ENCODE measurements at regions not wholly inside any gene's neighbourhood (a gene's known extent, or its start where the extent isn't known, plus 50 kb on each side); places are given as distances from the start of the nearest gene placed in this dataset.

DNA sequence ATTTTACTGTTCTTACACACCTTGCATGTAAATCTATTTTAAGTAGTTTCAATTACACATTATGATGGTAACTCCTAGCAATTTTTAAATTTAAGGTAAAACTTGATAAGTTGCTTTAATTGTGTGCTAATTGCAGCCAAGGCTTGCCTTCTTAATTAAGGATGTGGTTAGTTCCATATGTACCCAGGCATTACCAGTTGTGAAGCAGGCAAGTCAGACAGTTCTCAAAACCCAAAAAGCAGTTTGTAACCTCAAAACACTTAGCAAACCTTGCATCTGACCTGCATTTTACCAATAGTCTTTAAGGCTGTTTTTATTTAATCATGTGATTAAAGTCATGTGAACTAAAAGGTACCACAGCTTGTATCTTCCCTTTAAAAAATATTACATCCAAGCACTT, 1159.4 kb downstream of the DSC3 start:
- ChIA-PET POLR2A (no interaction called here), CTCF (no interaction called here)
- no peaks in the 10 kb centered on the region for H3K9me3 ChIP-seq (ENCODE audit: control insufficient read depth, insufficient read depth, low read depth, low read length)
- no peaks in the 10 kb centered on the region for H3K36me3 ChIP-seq (ENCODE audit: control insufficient read depth, insufficient read depth, low read length)
- no peaks in the 10 kb centered on the region for H3K27me3 ChIP-seq (ENCODE audit: control insufficient read depth, insufficient read depth, low read length)
- no peak for TF ChIP-seq SIN3A (IDR thresholded peaks at IDR 0.05; ENCODE audit: borderline replicate concordance, insufficient read depth, low read depth, low read length)
- TF ChIP-seq, protein P1, sequence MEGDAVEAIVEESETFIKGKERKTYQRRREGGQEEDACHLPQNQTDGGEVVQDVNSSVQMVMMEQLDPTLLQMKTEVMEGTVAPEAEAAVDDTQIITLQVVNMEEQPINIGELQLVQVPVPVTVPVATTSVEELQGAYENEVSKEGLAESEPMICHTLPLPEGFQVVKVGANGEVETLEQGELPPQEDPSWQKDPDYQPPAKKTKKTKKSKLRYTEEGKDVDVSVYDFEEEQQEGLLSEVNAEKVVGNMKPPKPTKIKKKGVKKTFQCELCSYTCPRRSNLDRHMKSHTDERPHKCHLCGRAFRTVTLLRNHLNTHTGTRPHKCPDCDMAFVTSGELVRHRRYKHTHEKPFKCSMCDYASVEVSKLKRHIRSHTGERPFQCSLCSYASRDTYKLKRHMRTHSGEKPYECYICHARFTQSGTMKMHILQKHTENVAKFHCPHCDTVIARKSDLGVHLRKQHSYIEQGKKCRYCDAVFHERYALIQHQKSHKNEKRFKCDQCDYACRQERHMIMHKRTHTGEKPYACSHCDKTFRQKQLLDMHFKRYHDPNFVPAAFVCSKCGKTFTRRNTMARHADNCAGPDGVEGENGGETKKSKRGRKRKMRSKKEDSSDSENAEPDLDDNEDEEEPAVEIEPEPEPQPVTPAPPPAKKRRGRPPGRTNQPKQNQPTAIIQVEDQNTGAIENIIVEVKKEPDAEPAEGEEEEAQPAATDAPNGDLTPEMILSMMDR (IDR thresholded peaks at IDR 0.05): no peak
- TF ChIP-seq, protein P2, sequence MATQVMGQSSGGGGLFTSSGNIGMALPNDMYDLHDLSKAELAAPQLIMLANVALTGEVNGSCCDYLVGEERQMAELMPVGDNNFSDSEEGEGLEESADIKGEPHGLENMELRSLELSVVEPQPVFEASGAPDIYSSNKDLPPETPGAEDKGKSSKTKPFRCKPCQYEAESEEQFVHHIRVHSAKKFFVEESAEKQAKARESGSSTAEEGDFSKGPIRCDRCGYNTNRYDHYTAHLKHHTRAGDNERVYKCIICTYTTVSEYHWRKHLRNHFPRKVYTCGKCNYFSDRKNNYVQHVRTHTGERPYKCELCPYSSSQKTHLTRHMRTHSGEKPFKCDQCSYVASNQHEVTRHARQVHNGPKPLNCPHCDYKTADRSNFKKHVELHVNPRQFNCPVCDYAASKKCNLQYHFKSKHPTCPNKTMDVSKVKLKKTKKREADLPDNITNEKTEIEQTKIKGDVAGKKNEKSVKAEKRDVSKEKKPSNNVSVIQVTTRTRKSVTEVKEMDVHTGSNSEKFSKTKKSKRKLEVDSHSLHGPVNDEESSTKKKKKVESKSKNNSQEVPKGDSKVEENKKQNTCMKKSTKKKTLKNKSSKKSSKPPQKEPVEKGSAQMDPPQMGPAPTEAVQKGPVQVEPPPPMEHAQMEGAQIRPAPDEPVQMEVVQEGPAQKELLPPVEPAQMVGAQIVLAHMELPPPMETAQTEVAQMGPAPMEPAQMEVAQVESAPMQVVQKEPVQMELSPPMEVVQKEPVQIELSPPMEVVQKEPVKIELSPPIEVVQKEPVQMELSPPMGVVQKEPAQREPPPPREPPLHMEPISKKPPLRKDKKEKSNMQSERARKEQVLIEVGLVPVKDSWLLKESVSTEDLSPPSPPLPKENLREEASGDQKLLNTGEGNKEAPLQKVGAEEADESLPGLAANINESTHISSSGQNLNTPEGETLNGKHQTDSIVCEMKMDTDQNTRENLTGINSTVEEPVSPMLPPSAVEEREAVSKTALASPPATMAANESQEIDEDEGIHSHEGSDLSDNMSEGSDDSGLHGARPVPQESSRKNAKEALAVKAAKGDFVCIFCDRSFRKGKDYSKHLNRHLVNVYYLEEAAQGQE (IDR thresholded peaks at IDR 0.05; ENCODE audit: insufficient read depth in 1 of 2, low read depth in 2 of 2, low read length in 1 of 2): no peak
- ATAC-seq (no peak), DNase-seq (ENCODE audit: low read depth, low spot score) (no peak)
- H3K4me1 ChIP-seq (ENCODE audit: control insufficient read depth, insufficient read depth, low read length): no peaks in the 10 kb centered on the region
- H3K27ac ChIP-seq (ENCODE audit: low read length): no peak overlapping the region
- no TSS peak for BruUV-seq (replicated peaks)
- intact Hi-C loops (cut with micrococcal nuclease; ENCODE audit: unreplicated experiment) (no loop called here), in situ Hi-C loops (cut with HindIII; ENCODE audit: low pct_unique_long_range_greater_than_20kb, low sequenced_read_pairs) (no loop called here)
- H3K4me3 ChIP-seq (ENCODE audit: low read depth in 2 of 2, low read length in 2 of 2): no peak overlapping the region

DNA sequence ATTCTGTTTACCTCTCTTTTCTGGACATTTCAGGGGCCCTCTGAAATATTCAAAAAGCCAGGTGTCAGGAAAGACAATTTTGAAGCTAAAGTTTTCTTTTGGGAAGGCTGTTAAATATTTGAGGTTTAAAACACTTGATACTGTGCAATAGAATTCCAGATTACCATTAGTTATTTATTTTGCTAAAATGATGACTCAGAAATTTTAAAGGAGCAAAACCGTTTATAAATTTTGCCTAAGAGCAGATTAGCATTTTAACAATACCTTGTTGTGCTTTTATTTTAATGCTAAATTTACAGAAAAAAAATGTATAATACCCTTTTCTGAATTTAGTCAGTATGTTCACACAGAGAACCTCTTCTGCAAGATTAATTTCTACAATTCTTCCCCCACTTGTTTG, 1159.9 kb downstream of the DSC3 start:
- Histone ChIP-seq H3K9me3 (ENCODE audit: control insufficient read depth, insufficient read depth, low read depth, low read length) (no peaks in the 10 kb centered on the region), H3K27me3 (ENCODE audit: control insufficient read depth, insufficient read depth, low read length) (no peaks in the 10 kb centered on the region), H3K4me1 (ENCODE audit: control insufficient read depth, insufficient read depth, low read length) (no peaks in the 10 kb centered on the region), H3K27ac (ENCODE audit: low read length) (no peak overlapping the region), H3K36me3 (ENCODE audit: control insufficient read depth, insufficient read depth, low read length) (no peaks in the 10 kb centered on the region), H3K4me3 (ENCODE audit: low read depth in 2 of 2, low read length in 2 of 2) (no peak overlapping the region)
- intact Hi-C loops (cut with micrococcal nuclease; ENCODE audit: unreplicated experiment) (no loop called here), in situ Hi-C loops (cut with HindIII; ENCODE audit: low pct_unique_long_range_greater_than_20kb, low sequenced_read_pairs) (no loop called here)
- no TSS peak for BruUV-seq (replicated peaks)
- no peak for TF ChIP-seq TCF7L2 (IDR thresholded peaks at IDR 0.05; ENCODE audit: low read depth, low read length)
- no peak for TF ChIP-seq SIN3A (IDR thresholded peaks at IDR 0.05; ENCODE audit: borderline replicate concordance, insufficient read depth, low read depth, low read length)
- ATAC-seq (no peak), DNase-seq (ENCODE audit: low read depth, low spot score) (no peak)
- ChIA-PET CTCF (no interaction called here), POLR2A (no interaction called here)

DNA sequence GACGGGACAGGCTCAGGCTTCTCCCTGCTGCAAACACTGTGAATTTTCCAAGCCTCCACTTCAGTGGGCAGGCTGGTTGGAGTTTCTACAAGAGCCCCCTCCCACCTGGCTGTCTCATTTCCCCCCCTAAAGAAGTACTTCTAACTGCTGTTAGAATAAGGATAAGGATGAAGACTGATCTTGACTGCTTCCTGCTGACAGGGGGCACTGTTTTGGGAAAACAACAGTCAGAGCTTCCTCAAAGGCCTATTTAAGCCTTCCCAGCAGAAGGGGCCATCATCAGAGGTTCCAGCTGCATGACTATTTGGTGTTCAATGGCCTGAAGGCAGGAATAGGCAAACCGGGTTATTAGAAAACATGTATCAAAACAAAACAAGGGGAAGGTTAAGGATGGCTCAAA, 1162.8 kb downstream of the DSC3 start:
- no peaks in the 10 kb centered on the region for H3K27me3 ChIP-seq (ENCODE audit: control insufficient read depth, insufficient read depth, low read length)
- H3K9me3 ChIP-seq (ENCODE audit: control insufficient read depth, insufficient read depth, low read depth, low read length): no peaks in the 10 kb centered on the region
- CTCF ChIA-PET: no interaction called here
- TF ChIP-seq, protein P1 (IDR thresholded peaks at IDR 0.05): no peak
- TF ChIP-seq, protein P2 (IDR thresholded peaks at IDR 0.05; ENCODE audit: insufficient read depth in 1 of 2, low read depth in 2 of 2, low read length in 1 of 2): no peak
- TF ChIP-seq POLR2AphosphoS5 (IDR thresholded peaks at IDR 0.05; ENCODE audit: low read depth, low read length) (no peak), SIN3A (IDR thresholded peaks at IDR 0.05; ENCODE audit: borderline replicate concordance, insufficient read depth, low read depth, low read length) (no peak), TCF7L2 (IDR thresholded peaks at IDR 0.05; ENCODE audit: low read depth, low read length) (no peak)
- no peaks in the 10 kb centered on the region for H3K4me1 ChIP-seq (ENCODE audit: control insufficient read depth, insufficient read depth, low read length)
- intact Hi-C loops (cut with micrococcal nuclease; ENCODE audit: unreplicated experiment) (loop anchor here (10.0 kb wide), 2 partner anchors 405 to 1095 kb away; no protein-coding TSS in a partner anchor), in situ Hi-C loops (cut with HindIII; ENCODE audit: low pct_unique_long_range_greater_than_20kb, low sequenced_read_pairs) (no loop called here)
- ATAC-seq: no peak
- no peak overlapping the region for H3K4me3 ChIP-seq (ENCODE audit: low read depth in 2 of 2, low read length in 2 of 2)
- H3K27ac ChIP-seq (ENCODE audit: low read length): no peak overlapping the region
- POLR2A ChIA-PET: no interaction called here
- BruUV-seq (replicated peaks): no TSS peak
- DNase-seq (ENCODE audit: low read depth, low spot score): no peak
- no peaks in the 10 kb centered on the region for H3K36me3 ChIP-seq (ENCODE audit: control insufficient read depth, insufficient read depth, low read length)

Data from Panc1 (cell line).